Liver (tissue), 8 donors: ENCODE measurements at regions not wholly inside any gene's neighbourhood (a gene's known extent, or its start where the extent isn't known, plus 50 kb on each side); places are given as distances from the start of the nearest gene placed in this dataset.
"Not testable (repeated sequence)": the region's sequence is repeated elsewhere in the genome, so short reads cannot be mapped to it uniquely, and the experiment has no call there.

ENCODE experiments used
- DNase-seq: peaks from one replicate; pipeline ENCODE4 v3.0.0-alpha.2; 2017; ENCODE audit warnings: low spot score
- H3K27ac ChIP-seq, 2 donors: one replicate each; pipeline ENCODE4 v1.7.0; 2013; ENCODE audit warnings: inconsistent platforms in 2 of 2, low read length in 2 of 2, control low read depth in 1 of 2, low read depth in 1 of 2, mild to moderate bottlenecking in 1 of 2
- H3K27me3 ChIP-seq, 4 donors: one replicate each; pipeline versions ENCODE4 v1.6.1 to v1.7.0; 2013; ENCODE audit warnings: low read length in 3 of 4, inconsistent platforms in 1 of 4, mild to moderate bottlenecking in 1 of 4, moderate library complexity in 1 of 4; ENCODE audit not compliant: control insufficient read depth in 4 of 4, insufficient read depth in 4 of 4
- H3K36me3 ChIP-seq, 4 donors: one replicate each; pipeline versions ENCODE4 v1.6.1 to v1.7.0; 2013; ENCODE audit warnings: low read length in 3 of 4, mild to moderate bottlenecking in 3 of 4, low read depth in 1 of 4, moderate library complexity in 1 of 4; ENCODE audit not compliant: control insufficient read depth in 4 of 4, insufficient read depth in 3 of 4
- H3K4me1 ChIP-seq, 4 donors: one replicate each; pipeline versions ENCODE4 v1.6.1 to v1.7.0; 2013; ENCODE audit warnings: low read length in 3 of 4, mild to moderate bottlenecking in 3 of 4, moderate library complexity in 1 of 4; ENCODE audit not compliant: control insufficient read depth in 4 of 4, insufficient read depth in 4 of 4
- H3K4me3 ChIP-seq, 3 donors: one replicate each; pipeline versions ENCODE4 v1.6.1 to v1.7.0; 2013; ENCODE audit warnings: low read length in 3 of 3, control low read depth in 1 of 3, low read depth in 1 of 3, mild to moderate bottlenecking in 1 of 3
- H3K9ac ChIP-seq, 2 donors: one replicate each; pipeline ENCODE4 v1.7.0; 2013; ENCODE audit warnings: low read length in 2 of 2, mild to moderate bottlenecking in 2 of 2, moderate library complexity in 2 of 2, control low read depth in 1 of 2, low read depth in 1 of 2
- H3K9me3 ChIP-seq, 4 donors: one replicate each; pipeline versions ENCODE4 v1.6.1 to v1.7.0; 2013; ENCODE audit warnings: low read length in 3 of 4; ENCODE audit not compliant: control insufficient read depth in 4 of 4
- CTCF ChIP-seq: fragments of 150-350 bp; IDR thresholded peaks from 2 replicates; pipeline ENCODE4 v1.5.1; 2017; ENCODE audit warnings: improper control_type of control experiment, low read depth, low read length; ENCODE audit not compliant: missing input control
- EGR1 ChIP-seq, 2 donors: IDR thresholded peaks; 2 replicates each; pipeline ENCODE4 v1.6.1; 2016 to 2018; ENCODE audit warnings: antibody characterized with exemption in 2 of 2, low read depth in 2 of 2
- FOXA1 ChIP-seq: IDR thresholded peaks from 2 replicates; pipeline ENCODE4 v1.6.1; 2016; ENCODE audit warnings: antibody characterized with exemption
- FOXA2 ChIP-seq: IDR thresholded peaks from 2 replicates; pipeline ENCODE4 v1.6.1; 2016; ENCODE audit warnings: antibody characterized with exemption
- GABPA ChIP-seq, 2 donors: IDR thresholded peaks in 1 of 2; conservative IDR thresholded peaks in 1 of 2; 2 replicates each; pipeline ENCODE4 v1.6.1; 2016; ENCODE audit warnings: antibody characterized with exemption in 2 of 2, mild to moderate bottlenecking in 1 of 2, moderate library complexity in 1 of 2
- HNF4A ChIP-seq, 2 donors: conservative IDR thresholded peaks; 2 replicates each; pipeline ENCODE4 v1.6.1; 2016; ENCODE audit warnings: antibody characterized with exemption in 2 of 2, mild to moderate bottlenecking in 2 of 2
- HNF4G ChIP-seq: IDR thresholded peaks from 2 replicates; pipeline ENCODE4 v1.6.1; 2016; ENCODE audit warnings: antibody characterized with exemption
- MAX ChIP-seq: IDR thresholded peaks from 2 replicates; pipeline ENCODE4 v1.6.1; 2016; ENCODE audit warnings: antibody characterized with exemption
- NR2F2 ChIP-seq: IDR thresholded peaks from 2 replicates; pipeline ENCODE4 v1.6.1; 2016; ENCODE audit warnings: antibody characterized with exemption
- REST ChIP-seq: IDR thresholded peaks from 2 replicates; pipeline ENCODE4 v1.6.1; 2016; ENCODE audit warnings: antibody characterized with exemption, mild to moderate bottlenecking
- RXRA ChIP-seq, 2 donors: IDR thresholded peaks; 2 replicates each; pipeline ENCODE4 v1.6.1; 2017 to 2018; ENCODE audit warnings: antibody characterized with exemption in 2 of 2, mild to moderate bottlenecking in 1 of 2
- SP1 ChIP-seq: IDR thresholded peaks from 2 replicates; pipeline ENCODE4 v1.6.1; 2018; ENCODE audit warnings: antibody characterized with exemption, mild to moderate bottlenecking
- TAF1 ChIP-seq: conservative IDR thresholded peaks from 2 replicates; pipeline ENCODE4 v1.6.1; 2016; ENCODE audit warnings: antibody characterized with exemption, mild to moderate bottlenecking
- YY1 ChIP-seq: IDR thresholded peaks from 2 replicates; pipeline ENCODE4 v1.6.1; 2016; ENCODE audit warnings: antibody characterized with exemption, mild to moderate bottlenecking
- WGBS: extraction: QIAGEN DNeasy Blood & Tissue Kit; methylation state at CpG from one replicate; pipeline ENCODE4 v1.1.7; 2013; 5-methylcytosine and 5-hydroxymethylcytosine counted together
- TF ChIP-seq, protein P1 (sequence below): IDR thresholded peaks from 2 replicates; pipeline ENCODE4 v1.6.1; 2016; ENCODE audit warnings: antibody characterized with exemption
- donor health status: healthy.
- donor health status: healthy.
- donor health status: healthy.
- donor health status: healthy.
- donor health status: healthy.

GRCh38 chr5:17373814-17374556, 124.0 kb upstream of the TAF11L2 start:
- DNase-seq: no peak
- Histone ChIP-seq H3K27ac (no peak overlapping the region), H3K9ac (no peak overlapping the region), H3K27me3 (no peaks in the 10 kb centered on the region), H3K4me3 (no peak overlapping the region), H3K36me3 (no peaks in the 10 kb centered on the region), H3K9me3 (no peaks in the 10 kb centered on the region), H3K4me1 (no peaks in the 10 kb centered on the region)
- WGBS: 64% methylated on average over 7 of the region's 7 CpGs
- TF ChIP-seq, protein P1, sequence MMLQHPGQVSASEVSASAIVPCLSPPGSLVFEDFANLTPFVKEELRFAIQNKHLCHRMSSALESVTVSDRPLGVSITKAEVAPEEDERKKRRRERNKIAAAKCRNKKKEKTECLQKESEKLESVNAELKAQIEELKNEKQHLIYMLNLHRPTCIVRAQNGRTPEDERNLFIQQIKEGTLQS: no peak
- TF ChIP-seq FOXA1 (no peak), FOXA2 (no peak), TAF1 (no peak), MAX (no peak), CTCF (no peak), EGR1 (IDR thresholded peaks at IDR 0.05; ENCODE audit: low read depth in 2 of 2) (no peak), HNF4G (no peak), GABPA (IDR thresholded peaks at IDR 0.05 in 1 of 2, conservative IDR thresholded peaks at IDR 0.05 in 1 of 2) (no peak), REST (no peak), SP1 (no peak), NR2F2 (no peak), YY1 (no peak), RXRA (IDR thresholded peaks at IDR 0.05) (no peak), HNF4A (conservative IDR thresholded peaks at IDR 0.05) (no peak)

GRCh38 chr5:17374973-17375742, 122.9 kb upstream of the TAF11L2 start:
- H3K9me3 ChIP-seq: no peaks in the 10 kb centered on the region
- TF ChIP-seq YY1 (no peak), FOXA2 (no peak), GABPA (IDR thresholded peaks at IDR 0.05 in 1 of 2, conservative IDR thresholded peaks at IDR 0.05 in 1 of 2) (no peak), REST (no peak)
- H3K4me1 ChIP-seq: no peaks in the 10 kb centered on the region
- H3K36me3 ChIP-seq: no peaks in the 10 kb centered on the region
- 36% methylated on average over 10 of the region's 10 CpGs for WGBS
- no peak overlapping the region for H3K4me3 ChIP-seq
- H3K27me3 ChIP-seq: no peaks in the 10 kb centered on the region
- no peak for DNase-seq
- H3K9ac ChIP-seq: no peak overlapping the region
- H3K27ac ChIP-seq: no peak overlapping the region

GRCh38 chr5:17375886-17376285, 122.1 kb upstream of the TAF11L2 start:
- not testable (repeated sequence) for H3K4me3 ChIP-seq, DNase-seq, H3K9me3 ChIP-seq, H3K4me1 ChIP-seq, H3K27me3 ChIP-seq, H3K9ac ChIP-seq, H3K36me3 ChIP-seq, H3K27ac ChIP-seq
- WGBS: 95% methylated on average over 2 of the region's 2 CpGs
